ENCODE measurements at regions not wholly inside any gene's neighbourhood (a gene's known extent, or its start where the extent isn't known, plus 50 kb on each side); places are given as distances from the start of the nearest gene placed in this dataset.

DNA sequence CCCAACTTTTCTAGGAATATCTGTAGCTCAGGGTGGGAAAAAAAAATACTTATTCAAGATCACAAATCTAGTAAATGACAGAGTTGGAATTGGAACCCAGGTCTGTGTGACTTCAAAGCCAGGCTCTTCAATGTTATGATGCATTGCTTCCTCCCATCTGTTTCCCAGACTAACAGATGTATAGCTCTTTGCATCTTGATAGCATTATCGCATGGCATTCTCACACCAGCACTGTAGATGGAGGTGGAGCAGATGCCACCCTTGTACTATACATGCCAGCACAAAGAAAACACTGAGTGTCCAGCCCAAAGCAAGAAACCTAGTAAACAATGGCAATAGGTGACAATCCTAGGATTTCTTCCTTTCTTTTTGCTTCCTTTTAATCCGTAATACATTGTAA, 497.3 kb downstream of the NEBL start:
- ChIA-PET POLR2A (ENCODE audit: partially characterized antibody) (interaction anchor here (1.2 kb wide), 1 partner anchor 322 kb away, joined by 3 read pairs; no protein-coding TSS in a partner anchor), CTCF (ENCODE audit: partially characterized antibody) (no interaction called here)
- H3K79me2 ChIP-seq (ENCODE audit: control insufficient read depth in 1 of 2, insufficient read depth in 2 of 2, low read length in 2 of 2): no peaks in the 10 kb centered on the region
- no peak overlapping the region for H3K56ac ChIP-seq (replicated peaks; ENCODE audit: insufficient read length, low read depth, low read length)
- no peaks in the 10 kb centered on the region for H3K79me1 ChIP-seq (ENCODE audit: low read depth, low read length)
- no peaks in the 10 kb centered on the region; a peak in 1 of 4 replicates for H3K9me3 ChIP-seq (ENCODE audit: insufficient read depth in 2 of 2, low read depth in 1 of 2, low read length in 1 of 2)
- DNase-seq (ENCODE audit: low read depth in 1 of 2, low spot score in 2 of 2) (no peak), FAIRE-seq (no peak)
- no peaks in the 10 kb centered on the region for H3K36me3 ChIP-seq (ENCODE audit: control insufficient read depth in 2 of 4, insufficient read depth in 4 of 4, low read length in 3 of 4)
- H2BK15ac ChIP-seq (ENCODE audit: low read length): no peak overlapping the region
- H3K23me2 ChIP-seq (ENCODE audit: low read depth, low read length): no peaks in the 10 kb centered on the region
- H2BK5ac ChIP-seq (ENCODE audit: low read depth, low read length): no peak overlapping the region
- no peak overlapping the region for H3K18ac ChIP-seq (ENCODE audit: extremely low read depth, low read length)
- no peaks in the 10 kb centered on the region for H3K27me3 ChIP-seq (replicated peaks in 1 of 4; ENCODE audit: control insufficient read depth in 3 of 4, extremely low read depth in 1 of 4, insufficient read depth in 3 of 4, low read length in 3 of 4)
- no peaks in the 10 kb centered on the region for H4K20me1 ChIP-seq (replicated peaks in 1 of 2; ENCODE audit: control insufficient read depth in 1 of 2, insufficient read depth in 2 of 2, low read length in 2 of 2)
- no peak overlapping the region for H2BK20ac ChIP-seq (ENCODE audit: low read length)
- H4K5ac ChIP-seq (ENCODE audit: insufficient read length, low read depth, low read length): no peak overlapping the region
- H3K27ac ChIP-seq (ENCODE audit: low read depth, low read length): no peak overlapping the region
- H3K9ac ChIP-seq (replicated peaks in 1 of 4; ENCODE audit: extremely low read depth in 1 of 4, low read depth in 3 of 4, low read length in 3 of 4): no peak overlapping the region
- H3K4me3 ChIP-seq (ENCODE audit: extremely low read depth in 1 of 4, insufficient read depth in 2 of 4, low read depth in 3 of 4, low read length in 4 of 4): no peak overlapping the region
- no peak overlapping the region for H2BK12ac ChIP-seq (ENCODE audit: low read depth, low read length)
- H3K4ac ChIP-seq (replicated peaks; ENCODE audit: insufficient read length, low read depth, low read length): no peak overlapping the region
- no peak overlapping the region for H4K8ac ChIP-seq (ENCODE audit: extremely low read depth, insufficient read depth, low read length)
- WGBS, 2 experiments (ENCODE audit: extremely low coverage in 1 of 2, insufficient coverage in 1 of 2, insufficient read length in 1 of 2, insufficient replicate concordance in 2 of 2, low coverage in 1 of 2, low lambda C conversion rate in 2 of 2, missing lambda C conversion rate in 1 of 2): 92% methylated on average over 2 of the region's 2 CpGs; no CpG with 5 or more reads in 1 of the 2 experiments
- no peak overlapping the region for H2BK120ac ChIP-seq (replicated peaks; ENCODE audit: low read depth, low read length)
- no peak overlapping the region for H3K14ac ChIP-seq (ENCODE audit: insufficient read length)
- H2AK5ac ChIP-seq (ENCODE audit: low read depth, low read length): no peak overlapping the region
- TF ChIP-seq RBBP5 (IDR thresholded peaks at IDR 0.05; ENCODE audit: borderline replicate concordance, low read depth, low read length) (no peak), RNF2 (IDR thresholded peaks at IDR 0.05; ENCODE audit: borderline replicate concordance, low read depth, low read length, missing control alignments, poor library complexity, severe bottlenecking) (no peak), SIX5 (IDR thresholded peaks at IDR 0.05; ENCODE audit: low read depth, low read length) (no peak), ASH2L (IDR thresholded peaks at IDR 0.05; ENCODE audit: low read length) (no peak), HDAC2 (IDR thresholded peaks at IDR 0.05; ENCODE audit: borderline replicate concordance in 1 of 2, low read depth in 2 of 2, low read length in 2 of 2) (no peak), MAX (IDR thresholded peaks at IDR 0.05) (no peak), POLR2AphosphoS5 (IDR thresholded peaks at IDR 0.05; ENCODE audit: low read depth, low read length) (no peak), ZNF274 (IDR thresholded peaks at IDR 0.05; ENCODE audit: borderline replicate concordance, extremely low read depth, low read length) (no peak), PHF8 (conservative IDR thresholded peaks at IDR 0.05; ENCODE audit: low read depth, low read length) (no peak), NANOG (IDR thresholded peaks at IDR 0.05; ENCODE audit: insufficient read depth, low read depth, low read length, poor library complexity, severe bottlenecking) (no peak)
- TF ChIP-seq, protein P1, sequence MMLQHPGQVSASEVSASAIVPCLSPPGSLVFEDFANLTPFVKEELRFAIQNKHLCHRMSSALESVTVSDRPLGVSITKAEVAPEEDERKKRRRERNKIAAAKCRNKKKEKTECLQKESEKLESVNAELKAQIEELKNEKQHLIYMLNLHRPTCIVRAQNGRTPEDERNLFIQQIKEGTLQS (IDR thresholded peaks at IDR 0.05; ENCODE audit: insufficient read depth, low read depth, low read length): no peak
- no peak overlapping the region for H3K4me2 ChIP-seq (ENCODE audit: insufficient read depth in 1 of 2, low read depth in 2 of 2, low read length in 2 of 2)
- H3K4me1 ChIP-seq (replicated peaks in 1 of 4; ENCODE audit: control insufficient read depth in 3 of 4, insufficient read depth in 4 of 4, low read length in 3 of 4): no peaks in the 10 kb centered on the region
- H4K91ac ChIP-seq (replicated peaks; ENCODE audit: insufficient read length, low read length): no peak overlapping the region
- no peak overlapping the region for H2AFZ ChIP-seq (ENCODE audit: low read length)
- H3K23ac ChIP-seq (ENCODE audit: insufficient read length): no peak overlapping the region

Measured in H1 (cell line).